HuH-7.5 (cell line): ENCODE measurements at regions not wholly inside any gene's neighbourhood (a gene's known extent, or its start where the extent isn't known, plus 50 kb on each side); places are given as distances from the start of the nearest gene placed in this dataset.

Experiments
- DNase-seq: peaks from one replicate; pipeline ENCODE4 v3.0.0; 2011; ENCODE audit warnings: low spot score

DNA sequence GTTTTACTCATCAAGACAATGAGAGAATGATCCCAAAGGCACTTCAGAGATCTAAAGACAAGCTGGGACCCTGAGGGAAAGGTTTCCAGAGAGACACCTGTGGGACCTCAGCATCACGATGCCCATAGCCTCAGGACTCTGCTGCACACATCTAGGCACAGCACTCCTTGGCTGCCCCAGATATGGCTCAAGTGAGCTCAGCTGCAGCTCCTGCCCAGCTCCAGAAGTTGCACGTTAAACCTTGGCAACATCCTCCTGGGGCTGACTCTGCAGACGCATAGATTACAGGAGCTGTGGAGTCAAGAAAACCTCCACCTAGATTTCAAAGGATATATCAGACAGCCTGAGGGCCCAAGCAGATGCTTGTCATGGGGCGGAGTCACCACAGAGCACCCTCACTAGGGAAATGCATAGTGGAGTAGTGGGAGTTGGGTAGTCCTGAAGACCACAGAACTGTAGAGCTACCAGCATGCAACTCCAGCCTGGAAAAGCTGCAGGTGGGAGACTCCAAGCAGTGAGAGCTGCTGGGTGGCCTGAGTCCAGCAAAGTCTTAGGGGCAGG is 582.0 kb downstream of the CDH11 start:
- DNase-seq = no peak

DNA sequence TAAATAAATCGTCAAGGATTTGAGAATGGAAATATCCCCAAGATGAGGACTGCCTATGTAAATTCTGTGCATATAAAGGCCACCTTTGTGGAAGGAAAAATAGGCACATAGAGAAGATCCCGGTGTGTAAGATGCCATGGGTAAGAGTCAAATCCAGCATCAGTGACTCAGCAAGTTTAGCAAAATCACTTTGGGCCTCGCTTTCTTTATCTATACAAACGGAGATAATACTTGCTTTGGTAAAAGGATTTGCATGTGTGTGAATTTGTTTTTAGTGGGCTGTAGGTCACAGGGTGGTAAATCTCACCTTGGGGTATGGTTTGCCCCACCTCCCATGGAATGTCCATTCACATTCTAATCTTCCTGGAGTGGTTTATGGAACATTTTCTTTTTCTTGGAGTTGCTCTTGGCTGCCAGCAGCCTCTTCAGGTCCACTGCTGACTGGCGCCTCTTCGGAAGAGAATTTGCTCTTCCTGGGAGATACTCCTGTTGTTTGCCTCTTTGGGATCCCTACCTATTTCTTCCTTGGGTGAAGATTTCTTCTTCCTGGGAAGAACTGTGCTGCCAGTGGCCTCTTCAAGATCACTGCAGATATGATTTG is 587.6 kb downstream of the CDH11 start:
- DNase-seq = no peak

- DNase-seq = no peak
Observed at GRCh38 chr16:64532691-64533090, 589.2 kb downstream of the CDH11 start.

GRCh38 chr16:64532117-64532516 is 589.7 kb downstream of the CDH11 start:
- no peak for DNase-seq

DNA sequence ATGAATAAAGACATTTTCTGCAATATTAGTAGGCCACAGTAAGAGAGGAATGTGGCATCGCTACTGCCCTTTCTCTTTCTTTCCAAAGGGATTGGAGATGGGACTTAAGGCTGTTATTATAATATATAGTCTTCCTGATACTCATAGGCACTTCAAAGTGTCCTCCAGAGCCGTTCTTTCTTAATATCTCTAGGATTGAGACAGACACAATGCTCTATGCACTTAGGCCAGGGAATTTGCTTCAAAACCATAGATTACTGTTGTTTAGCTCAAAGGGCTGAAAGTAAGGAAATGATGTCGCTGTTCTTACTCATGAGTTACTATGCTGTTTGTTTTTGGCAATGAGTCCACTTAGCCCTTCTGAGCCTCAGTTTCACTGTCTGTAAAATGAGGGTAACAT is 590.5 kb downstream of the CDH11 start:
- DNase-seq = no peak

- DNase-seq = no peak
Observed at GRCh38 chr16:64522548-64522947, 599.3 kb downstream of the CDH11 start.

DNA sequence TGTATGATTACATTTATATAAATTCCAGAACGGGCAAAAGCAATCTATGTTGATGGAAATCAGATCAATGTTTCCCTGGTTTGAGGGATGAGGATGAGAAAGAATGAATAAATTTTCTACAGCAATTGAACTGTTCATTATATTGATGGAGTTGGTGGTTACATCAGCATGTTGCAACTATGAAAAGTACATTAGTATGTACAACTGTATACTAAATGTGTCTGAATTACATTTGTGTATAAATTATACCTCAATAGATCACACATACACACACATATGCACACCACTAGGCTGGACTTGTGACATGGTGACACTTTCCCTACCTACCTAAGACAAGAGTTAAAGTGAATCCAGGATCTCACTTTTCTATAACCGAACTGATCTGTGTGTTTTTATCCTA is 608.0 kb downstream of the CDH11 start:
- DNase-seq = no peak

DNA sequence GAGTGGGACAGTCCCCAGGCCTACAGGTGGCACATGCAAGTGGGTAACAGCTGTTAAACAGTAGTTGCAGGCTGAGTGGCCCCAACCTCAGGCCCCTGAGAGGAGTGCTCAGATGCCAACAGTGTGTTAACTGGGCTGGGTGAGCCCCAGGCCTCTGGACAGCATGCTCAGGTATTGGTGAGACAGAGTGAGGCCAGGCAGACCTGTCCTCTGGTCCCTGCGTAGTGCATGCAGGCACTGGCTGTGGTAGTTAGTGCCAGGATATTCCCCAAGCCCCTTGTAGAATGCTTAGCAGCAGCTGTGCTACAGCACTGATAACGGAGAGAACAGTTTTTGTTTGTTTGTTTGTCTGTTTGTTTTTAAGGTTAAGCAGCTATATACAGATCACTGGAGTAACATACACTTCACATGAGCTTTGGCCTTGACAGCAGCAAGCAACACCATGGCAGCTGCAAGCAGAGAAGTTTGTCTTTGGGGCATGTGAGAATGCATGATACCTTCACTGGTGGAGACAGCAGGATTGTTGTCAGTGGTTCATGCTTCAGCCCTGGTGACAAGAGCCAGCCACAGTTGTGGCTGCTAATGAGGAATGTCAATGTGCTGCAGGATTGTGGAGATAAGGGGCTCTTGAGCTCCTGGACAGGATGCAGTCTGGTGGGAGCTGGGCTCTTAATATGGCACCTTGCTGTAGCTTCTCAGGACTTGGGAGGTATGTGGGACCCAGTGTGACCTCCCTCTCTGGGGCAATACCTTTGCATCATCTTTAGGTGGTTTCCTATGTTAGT is 614.4 kb downstream of the CDH11 start:
- DNase-seq = no peak

GRCh38 chr16:64499211-64499610 is 622.7 kb downstream of the CDH11 start:
- DNase-seq = no peak

GRCh38 chr16:64498363-64498762 is 623.5 kb downstream of the CDH11 start:
- DNase-seq = no peak

- no peak for DNase-seq
Observed at GRCh38 chr16:64493709-64494108, 628.2 kb downstream of the CDH11 start.

GRCh38 chr16:64489449-64489848 is 632.4 kb downstream of the CDH11 start:
- no peak for DNase-seq

DNA sequence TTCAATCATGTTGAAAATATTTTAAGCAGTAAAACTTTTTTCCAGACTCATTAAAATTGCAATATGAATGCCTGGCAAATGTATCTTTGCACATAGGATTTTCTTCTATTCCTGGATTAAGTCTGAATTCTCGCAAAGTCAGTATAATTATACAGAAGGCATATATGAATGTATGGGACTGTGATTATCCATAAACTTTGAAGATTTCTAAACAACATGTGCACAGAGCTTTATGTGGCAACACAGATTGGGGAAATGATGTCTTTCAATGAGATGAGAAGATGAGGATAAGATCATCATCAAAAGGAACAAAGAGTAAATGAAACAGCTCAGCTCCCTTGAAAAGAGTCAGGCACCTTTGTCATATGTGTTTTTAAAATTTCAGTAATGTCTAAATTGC is 635.3 kb downstream of the CDH11 start:
- DNase-seq = no peak

- DNase-seq = no peak
Observed at GRCh38 chr16:64481497-64481896, 640.4 kb downstream of the CDH11 start.

GRCh38 chr16:64478252-64478906 is 643.5 kb downstream of the CDH11 start:
- no peak for DNase-seq

GRCh38 chr16:64475627-64476351 is 646.1 kb downstream of the CDH11 start:
- no peak for DNase-seq

DNA sequence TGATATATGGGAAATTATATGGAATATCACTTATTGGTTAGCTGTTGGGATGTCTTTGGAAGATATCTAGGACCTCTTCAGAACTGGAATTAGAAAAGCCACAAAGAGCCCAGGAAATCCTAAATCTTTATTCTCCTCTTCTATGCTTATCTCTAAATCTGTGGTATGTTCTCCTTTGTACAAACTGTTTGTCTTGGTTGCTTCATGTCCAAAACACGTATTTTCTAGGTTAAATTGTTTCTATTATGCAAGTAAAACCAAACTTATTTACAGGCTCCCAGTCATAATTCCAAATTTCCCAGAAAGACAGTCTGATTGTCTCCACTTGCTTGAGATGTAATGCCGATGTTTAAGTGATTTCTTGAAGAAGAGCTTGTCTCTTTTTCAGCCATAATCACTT is 650.9 kb downstream of the CDH11 start:
- no peak for DNase-seq

DNA sequence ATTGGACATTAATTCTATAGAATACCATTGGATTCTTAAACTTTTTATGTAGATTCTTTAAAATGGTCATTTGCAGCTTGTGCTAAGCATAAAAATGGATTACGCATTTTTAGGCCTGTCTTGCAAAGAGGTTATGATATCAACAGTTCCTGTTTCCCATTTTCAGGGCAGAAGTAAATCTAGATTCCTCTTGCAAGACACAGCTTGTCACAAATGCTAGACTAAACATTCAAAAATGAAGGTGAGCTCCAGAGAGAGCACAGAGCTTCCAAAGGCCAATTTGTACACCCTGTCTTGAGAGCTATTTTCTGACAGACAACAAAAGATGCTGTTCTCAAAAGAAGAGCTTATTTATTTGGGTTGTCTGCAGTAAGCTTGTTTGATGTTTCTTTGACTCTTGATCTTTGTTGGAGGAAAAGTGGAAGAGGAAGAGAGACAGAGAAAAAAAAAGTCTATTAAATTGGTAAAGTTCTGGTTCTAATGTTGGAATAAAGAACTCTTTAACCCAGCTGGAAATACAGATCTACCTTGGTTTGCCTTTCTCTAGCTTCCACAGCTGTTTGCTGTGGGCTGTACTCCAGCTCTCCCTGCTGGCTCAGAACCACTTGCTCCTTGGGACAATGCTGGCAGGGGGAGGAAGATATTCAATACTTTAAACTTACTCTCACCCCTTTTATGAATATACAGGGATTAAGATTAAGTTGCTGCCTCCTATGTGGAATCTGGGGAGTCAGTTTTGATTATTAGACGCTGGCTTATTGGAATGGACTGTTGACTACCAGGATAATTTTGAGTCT is 651.8 kb downstream of the CDH11 start:
- DNase-seq = no peak

DNA sequence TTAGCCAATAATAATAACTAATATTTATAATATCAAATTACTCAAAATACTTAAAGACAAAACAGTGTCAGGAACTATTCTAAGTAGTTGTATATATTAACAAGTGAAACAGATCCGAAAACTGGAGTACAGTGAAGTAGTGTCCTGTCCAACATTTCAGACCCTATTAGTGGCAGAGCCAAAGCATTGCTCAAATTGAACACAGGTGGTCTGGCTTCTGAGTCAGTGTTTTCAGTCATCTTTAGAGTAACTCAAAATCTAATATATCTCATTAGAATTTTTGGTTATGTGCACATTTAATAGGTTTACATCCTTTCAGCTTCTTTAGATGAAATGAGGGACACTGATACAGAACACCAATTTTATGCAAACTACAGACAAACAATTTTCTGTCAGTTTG is 652.5 kb downstream of the CDH11 start:
- DNase-seq = no peak

- DNase-seq = no peak
Observed at GRCh38 chr16:64468515-64469090, 653.3 kb downstream of the CDH11 start.

- no peak for DNase-seq
Observed at GRCh38 chr16:64459821-64460220, 662.0 kb downstream of the CDH11 start.
